ENCODE measurements at regions not wholly inside any gene's neighbourhood (a gene's known extent, or its start where the extent isn't known, plus 50 kb on each side); places are given as distances from the start of the nearest gene placed in this dataset.

- in situ Hi-C loops (cut with HindIII; ENCODE audit: low sequenced_read_pairs): no loop called here
Measured at GRCh38 chr13:31923134-31923763, 108.3 kb upstream of the FRY start.

GRCh38 chr13:31925079-31925478 is 106.5 kb upstream of the FRY start:
- in situ Hi-C loops (cut with HindIII; ENCODE audit: low sequenced_read_pairs): no loop called here

DNA sequence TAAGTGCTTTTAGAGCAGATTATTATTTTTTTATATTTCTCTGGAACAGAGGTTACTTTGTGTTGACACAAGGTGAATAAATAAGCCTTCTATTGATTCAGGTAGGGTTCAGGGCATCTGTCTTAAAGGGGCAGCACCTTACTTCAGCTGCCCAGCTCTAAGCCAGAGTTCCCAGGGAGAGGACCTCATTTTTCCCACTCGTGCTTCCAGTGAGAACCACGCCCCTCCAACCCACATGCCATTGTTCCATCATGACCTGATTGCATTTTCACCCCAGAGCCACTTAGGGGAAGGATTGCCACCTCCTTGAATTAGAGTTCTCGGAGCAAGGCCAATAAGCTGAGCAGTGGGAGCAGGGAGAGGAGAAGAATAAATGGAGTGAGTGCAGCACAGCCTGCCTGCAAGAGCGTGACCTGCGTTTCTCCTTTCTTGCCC is 104.3 kb upstream of the FRY start:
- in situ Hi-C loops (cut with HindIII; ENCODE audit: low sequenced_read_pairs): no loop called here

DNA sequence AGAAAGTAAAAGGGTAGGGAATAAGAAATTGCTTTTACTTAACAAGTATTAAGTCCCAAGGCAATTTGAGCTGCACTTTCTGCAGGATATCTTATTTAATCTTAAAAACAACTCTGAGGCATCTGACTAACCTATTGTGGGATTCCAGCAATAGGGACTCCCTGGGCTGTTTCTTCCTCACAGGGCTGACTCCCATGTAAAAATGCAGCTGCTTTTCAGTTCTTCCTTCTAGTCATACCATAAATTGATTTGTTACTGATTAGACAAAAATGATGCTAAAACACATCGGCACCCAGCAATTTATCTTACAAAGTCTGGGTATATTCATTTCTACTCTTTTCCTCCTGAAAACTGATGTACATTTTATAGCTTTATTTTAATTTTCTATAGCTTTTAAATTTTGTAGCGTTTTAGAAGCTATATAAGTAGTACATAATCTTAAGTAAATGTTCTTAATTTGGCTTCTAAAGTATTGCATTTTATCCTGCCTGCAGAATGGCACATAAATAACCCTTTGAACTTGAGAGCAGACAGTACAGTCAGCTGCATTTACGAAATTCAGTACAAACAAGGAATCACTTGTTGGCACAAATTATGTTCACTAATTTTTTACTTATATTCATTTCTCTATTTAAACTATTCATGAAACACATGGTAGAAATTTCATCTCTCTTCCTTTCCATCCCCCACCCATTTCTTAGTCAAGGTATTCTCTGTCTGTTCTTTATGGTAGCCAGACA is 102.4 kb upstream of the FRY start:
- in situ Hi-C loops (cut with HindIII; ENCODE audit: low sequenced_read_pairs): no loop called here

DNA sequence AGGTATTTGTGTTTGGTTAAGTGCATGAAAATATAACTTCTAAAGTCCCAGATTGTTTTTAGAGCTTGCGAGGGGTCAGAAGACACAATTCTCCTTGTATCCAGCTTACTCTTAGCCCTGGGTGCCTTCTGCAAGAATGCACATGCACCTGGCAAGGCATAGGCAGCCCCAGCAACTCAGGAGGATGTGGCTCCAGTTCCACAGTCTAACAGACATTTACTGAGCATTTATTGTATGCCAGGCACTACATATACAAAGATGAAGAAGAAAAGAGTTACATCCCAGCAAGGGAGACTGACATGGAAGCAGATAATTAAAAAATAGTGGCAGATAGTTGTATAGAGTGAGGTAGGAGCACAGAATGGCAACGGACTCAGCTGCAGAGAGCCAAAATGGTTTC is 101.1 kb upstream of the FRY start:
- in situ Hi-C loops (cut with HindIII; ENCODE audit: low sequenced_read_pairs): no loop called here

DNA sequence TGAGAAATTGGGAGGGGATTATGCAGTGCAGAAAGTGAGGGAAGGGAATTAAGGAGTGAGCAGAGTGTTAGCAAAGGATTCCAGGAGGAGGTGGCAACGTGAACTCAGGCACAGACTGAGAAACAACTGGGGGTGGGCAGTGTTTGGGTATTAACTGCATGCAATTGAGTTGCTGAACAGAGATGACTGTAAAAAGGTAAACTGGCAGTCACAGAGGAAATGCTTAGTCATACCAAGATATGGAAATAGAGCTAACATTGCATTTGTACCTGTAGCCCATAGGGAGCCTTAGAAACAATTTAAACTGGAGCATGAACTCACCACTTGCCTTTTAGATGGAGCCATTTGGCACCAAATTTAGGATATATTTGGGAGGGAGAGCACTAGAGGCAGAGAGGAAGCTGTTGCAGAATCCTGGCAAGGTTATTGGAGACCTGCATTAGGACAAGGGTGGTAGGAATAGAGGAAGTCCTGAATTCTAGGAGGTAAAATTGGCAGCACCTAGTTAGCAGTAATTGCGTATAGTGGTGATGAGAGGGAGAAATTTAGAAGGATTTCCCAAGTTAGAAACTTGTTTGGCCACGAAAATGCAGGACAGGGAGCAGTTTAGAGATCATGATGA is 100.6 kb upstream of the FRY start:
- in situ Hi-C loops (cut with HindIII; ENCODE audit: low sequenced_read_pairs): no loop called here

DNA sequence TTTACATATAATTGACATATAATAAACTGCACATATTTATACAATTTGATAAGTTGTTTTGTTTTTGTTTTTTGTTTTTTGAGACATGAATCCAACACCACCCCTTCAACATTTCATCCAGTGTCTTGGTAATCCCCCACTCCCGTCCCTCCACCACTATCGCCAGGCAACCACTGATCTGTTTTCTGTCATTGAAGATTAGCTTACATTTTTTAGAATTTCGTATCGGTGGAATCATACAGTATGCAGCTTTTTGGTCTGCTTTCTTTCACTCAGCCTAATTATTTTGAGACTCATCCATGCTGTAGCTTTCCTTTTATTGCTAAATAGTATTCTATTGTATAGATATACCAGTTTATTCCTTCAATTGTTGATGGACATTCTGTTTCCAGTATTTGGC is 94.1 kb upstream of the FRY start:
- in situ Hi-C loops (cut with HindIII; ENCODE audit: low sequenced_read_pairs): no loop called here

GRCh38 chr13:31940076-31940475 is 91.5 kb upstream of the FRY start:
- in situ Hi-C loops (cut with HindIII; ENCODE audit: low sequenced_read_pairs): no loop called here

- in situ Hi-C loops (cut with HindIII; ENCODE audit: low sequenced_read_pairs): no loop called here
Measured at GRCh38 chr13:31943591-31943990, 88.0 kb upstream of the FRY start.

DNA sequence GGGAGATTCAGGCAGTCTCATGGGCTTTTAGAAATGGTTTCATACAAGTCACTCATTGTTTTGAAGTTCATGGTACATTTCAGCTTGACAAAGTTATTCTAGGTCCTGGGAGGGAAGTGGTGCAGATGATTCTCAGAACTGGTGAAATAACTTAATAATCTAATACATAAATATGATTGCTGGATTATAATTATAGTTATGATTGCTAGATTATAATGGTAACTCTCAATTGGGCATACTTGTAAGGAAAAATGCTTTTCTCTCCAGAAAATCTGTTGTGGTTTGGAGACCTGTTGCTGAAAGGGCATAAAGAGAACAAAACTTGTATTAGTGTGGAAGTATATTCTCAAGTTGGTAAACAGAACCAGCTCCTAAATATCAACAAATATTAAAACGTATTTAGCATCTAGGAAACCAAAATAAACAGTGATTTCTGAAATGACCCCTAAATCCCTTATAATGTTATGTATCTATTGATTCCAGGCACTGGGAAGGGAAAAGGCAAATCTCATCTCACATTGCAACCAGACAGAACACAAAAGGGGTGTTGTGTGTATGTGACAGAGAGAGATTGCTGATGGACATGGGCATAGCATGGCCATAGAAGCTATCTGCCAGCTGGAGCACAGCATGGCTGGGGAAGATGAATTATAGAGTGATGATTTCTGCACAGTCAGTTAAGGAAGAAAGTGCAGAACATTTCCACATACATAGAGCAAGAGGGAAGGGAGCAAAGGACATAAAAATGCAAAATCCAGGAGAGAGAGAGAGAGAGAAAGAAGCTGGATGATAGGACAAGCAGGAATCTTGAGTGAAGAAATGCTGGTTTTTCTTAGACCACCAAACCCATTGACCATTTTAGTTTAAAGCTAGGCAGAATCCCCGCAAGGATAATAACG is 87.1 kb upstream of the FRY start:
- in situ Hi-C loops (cut with HindIII; ENCODE audit: low sequenced_read_pairs): no loop called here

DNA sequence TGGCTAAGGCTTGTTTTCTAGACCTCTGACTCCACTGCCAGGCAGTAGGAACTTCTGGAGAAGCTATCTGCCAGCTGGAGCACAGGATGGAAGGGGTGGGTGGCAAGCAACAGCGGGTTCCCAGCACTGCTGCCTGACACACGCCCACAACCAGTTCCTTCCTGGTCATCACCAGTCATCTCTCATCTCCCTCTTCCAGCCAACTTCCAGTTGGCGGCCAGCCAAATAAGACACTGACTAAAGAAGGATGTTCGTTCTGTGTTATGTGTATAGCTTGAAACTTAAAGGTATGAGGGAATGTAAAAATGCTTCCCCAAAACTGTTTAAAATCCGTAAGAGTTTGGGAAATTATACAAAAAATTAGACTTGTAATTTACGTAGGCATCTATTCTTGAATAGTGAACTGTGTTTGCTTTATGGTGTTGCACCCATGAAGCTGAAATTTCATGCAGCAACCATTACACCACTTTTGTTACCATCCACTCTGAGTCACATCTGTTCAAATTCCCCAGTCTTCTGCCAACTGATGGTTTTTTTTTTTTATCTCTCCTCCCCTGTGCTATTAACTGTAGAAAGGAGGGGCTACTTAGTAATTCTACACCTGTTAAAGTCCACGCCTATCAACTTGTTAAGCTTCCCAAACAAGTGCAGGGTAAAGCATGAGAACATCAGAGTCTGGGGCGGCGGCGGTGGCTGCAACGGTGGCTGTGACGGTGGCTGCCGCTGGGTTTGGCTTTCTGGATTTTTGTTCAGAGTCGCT is 86.2 kb upstream of the FRY start:
- in situ Hi-C loops (cut with HindIII; ENCODE audit: low sequenced_read_pairs): no loop called here

DNA sequence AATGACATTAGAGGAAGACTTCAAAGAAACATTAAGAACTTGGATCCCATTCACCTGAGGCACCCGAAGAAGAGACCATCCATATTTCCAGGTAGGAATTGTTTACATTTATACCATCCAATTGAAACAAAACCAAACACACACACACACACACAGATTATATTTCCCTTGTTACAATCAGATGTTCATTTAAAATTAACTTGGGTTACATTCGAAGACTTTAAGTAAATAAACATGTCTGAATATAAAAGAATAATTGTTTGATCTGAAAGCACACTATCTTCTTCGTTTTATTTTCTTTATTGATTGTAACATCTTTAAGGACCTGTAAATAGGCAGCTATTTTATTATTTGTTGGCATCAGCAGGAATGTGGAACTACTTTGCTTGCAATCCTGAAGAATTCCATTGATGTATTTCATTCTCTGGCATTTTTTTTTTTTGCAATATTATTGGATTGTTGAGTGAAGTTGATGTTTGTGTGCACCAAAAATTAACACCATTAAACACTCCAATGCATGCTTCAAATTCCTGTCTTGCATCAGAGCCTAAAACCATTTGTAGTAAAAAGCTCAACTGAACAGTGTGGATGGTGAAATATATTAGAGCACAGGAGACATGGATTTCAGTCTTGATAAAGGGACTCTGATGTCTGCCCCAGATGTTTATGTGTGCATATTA is 85.3 kb upstream of the FRY start:
- in situ Hi-C loops (cut with HindIII; ENCODE audit: low sequenced_read_pairs): no loop called here

- in situ Hi-C loops (cut with HindIII; ENCODE audit: low sequenced_read_pairs): no loop called here
Measured at GRCh38 chr13:31947105-31947504, 84.5 kb upstream of the FRY start.

DNA sequence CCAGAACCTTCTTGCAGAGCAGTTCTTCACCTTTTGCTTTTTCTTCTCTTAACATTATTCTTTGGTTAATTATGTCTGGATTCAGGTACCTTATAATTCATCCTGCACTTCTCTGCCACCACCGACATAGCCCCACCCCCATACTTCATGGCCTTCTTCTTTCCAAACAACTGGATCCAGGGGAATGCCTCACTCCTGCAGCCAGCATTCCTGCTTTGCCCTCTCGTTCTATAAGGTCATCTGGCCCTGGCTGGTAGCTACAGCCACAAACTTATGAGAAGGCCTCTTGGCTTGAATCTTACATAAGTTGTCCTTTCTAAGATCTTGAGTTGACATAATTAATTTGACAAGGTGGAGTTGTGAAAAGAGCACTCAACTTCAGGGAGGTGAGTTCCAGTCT is 84.1 kb upstream of the FRY start:
- in situ Hi-C loops (cut with HindIII; ENCODE audit: low sequenced_read_pairs): no loop called here

- in situ Hi-C loops (cut with HindIII; ENCODE audit: low sequenced_read_pairs): no loop called here
Measured at GRCh38 chr13:31949486-31949885, 82.1 kb upstream of the FRY start.

DNA sequence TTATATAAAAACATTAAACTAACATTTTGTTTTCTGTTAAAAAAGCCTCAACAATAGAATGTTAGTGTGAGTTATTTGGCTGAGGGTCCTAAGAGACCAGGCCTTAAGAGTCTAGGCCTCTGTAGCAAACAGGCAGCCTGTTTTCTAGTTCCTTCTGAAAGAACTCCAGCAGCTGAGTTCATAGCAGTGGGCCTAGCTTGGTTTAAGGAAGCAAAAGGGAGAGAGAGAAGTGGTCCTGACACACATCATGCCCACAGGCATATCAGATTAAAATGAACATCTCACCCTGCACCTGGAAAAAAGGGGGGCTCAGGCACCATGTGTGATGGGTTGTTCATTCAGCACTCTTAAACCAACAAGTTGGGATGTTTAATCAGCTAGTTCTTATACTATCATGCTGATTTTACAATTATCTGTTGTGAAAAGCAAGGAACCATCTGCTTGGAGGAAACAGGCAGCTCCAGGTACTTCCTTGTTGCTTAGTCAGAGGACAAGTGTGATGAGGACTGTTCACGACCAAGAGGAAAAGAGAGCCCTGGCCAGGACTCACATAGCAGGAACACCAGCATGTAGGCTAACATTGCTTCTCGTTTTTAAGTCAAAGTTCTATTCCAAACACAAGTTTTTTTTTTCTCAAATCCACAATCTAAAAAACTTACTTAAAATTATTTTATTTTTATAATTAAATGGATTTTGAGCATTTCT is 81.3 kb upstream of the FRY start:
- in situ Hi-C loops (cut with HindIII; ENCODE audit: low sequenced_read_pairs): loop anchor here (5.0 kb wide), 1 partner anchor 48 kb away; no protein-coding TSS in a partner anchor

- in situ Hi-C loops (cut with HindIII; ENCODE audit: low sequenced_read_pairs): loop anchor here (5.0 kb wide), 1 partner anchor 49 kb away; no protein-coding TSS in a partner anchor
Measured at GRCh38 chr13:31951215-31951678, 80.3 kb upstream of the FRY start.

DNA sequence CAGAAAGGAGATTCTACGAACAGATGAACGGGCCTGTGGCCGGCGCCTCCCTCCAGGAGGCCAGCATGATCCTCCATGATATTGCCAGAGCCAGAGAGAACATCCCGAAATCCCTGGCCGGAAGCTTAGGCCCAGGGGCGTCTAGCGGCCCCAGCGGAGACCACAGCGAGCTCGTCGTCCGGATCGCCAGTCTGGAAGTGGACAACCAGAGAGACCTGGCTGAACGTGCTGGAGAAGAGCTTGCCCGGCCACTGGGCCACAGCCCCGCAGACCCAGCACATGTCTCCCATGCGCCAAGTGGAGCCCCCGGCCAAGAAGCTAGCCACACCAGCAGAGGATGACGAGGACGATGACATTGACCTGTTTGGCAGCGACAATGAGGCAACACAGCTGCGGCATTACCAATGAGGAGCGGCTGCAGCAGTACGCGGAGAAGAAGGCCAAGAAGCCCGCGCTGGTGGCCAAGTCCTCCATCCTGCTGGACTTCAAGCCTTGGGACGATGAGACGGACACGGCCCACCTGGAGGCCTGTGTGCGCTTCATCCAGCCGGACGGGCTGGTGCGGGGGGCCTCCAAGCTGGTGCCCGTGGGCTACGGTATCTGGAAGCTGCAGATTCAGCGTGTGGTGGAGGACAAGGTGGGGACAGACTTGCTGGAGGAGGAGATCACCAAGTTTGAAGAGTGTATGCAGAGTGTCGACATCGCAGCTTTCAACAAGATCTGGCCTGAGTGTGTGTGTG is 78.8 kb upstream of the FRY start:
- in situ Hi-C loops (cut with HindIII; ENCODE audit: low sequenced_read_pairs): loop anchor here (5.0 kb wide), 1 partner anchor 51 kb away; no protein-coding TSS in a partner anchor
